Transverse colon (tissue), 4 donors: ENCODE measurements at regions not wholly inside any gene's neighbourhood (a gene's known extent, or its start where the extent isn't known, plus 50 kb on each side); places are given as distances from the start of the nearest gene placed in this dataset.

Experiments used
- CTCF ChIP-seq, 5 experiments: fragments of 200-600 bp in 3 of 5; fragments of 450-650 bp in 2 of 5; sonication (generic) in 3 of 5; IDR thresholded peaks; 1 replicate in 2 of 5; 2 replicates in 3 of 5; pipeline ENCODE4 v1.5.1; 2016 to 2017; ENCODE audit warnings: antibody characterized with exemption in 5 of 5, inconsistent platforms in 3 of 5, mild to moderate bottlenecking in 2 of 5, moderate library complexity in 1 of 5
- EP300 ChIP-seq: sonication (generic); formaldehyde crosslinking; IDR thresholded peaks from one replicate; pipeline ENCODE4 v1.6.1; 2017; ENCODE audit warnings: antibody characterized with exemption, low read depth
- POLR2A ChIP-seq: fragments of 450-650 bp; IDR thresholded peaks from one replicate; pipeline ENCODE4 v1.6.1; 2016; ENCODE audit warnings: antibody characterized with exemption, mild to moderate bottlenecking, moderate library complexity
- POLR2AphosphoS5 ChIP-seq, 3 donors: sonication (generic); formaldehyde crosslinking; IDR thresholded peaks; one replicate each; pipeline ENCODE4 v1.6.1; 2016; ENCODE audit warnings: antibody characterized with exemption in 3 of 3

- TF ChIP-seq EP300 (no peak), CTCF (IDR thresholded peaks at IDR 0.05) (no peak), POLR2A (no peak), POLR2AphosphoS5 (IDR thresholded peaks at IDR 0.05) (no peak)
Observed at GRCh38 chr11:131066551-131066950, 150.3 kb upstream of the SNX19 start.
